Natural killer cell (primary cell): ENCODE measurements at regions not wholly inside any gene's neighbourhood (a gene's known extent, or its start where the extent isn't known, plus 50 kb on each side); places are given as distances from the start of the nearest gene placed in this dataset.
"Not testable (repeated sequence)": the region's sequence is repeated elsewhere in the genome, so short reads cannot be mapped to it uniquely, and the experiment has no call there.

ENCODE experiments used
- ATAC-seq, 3 donors: fragments of 150-1000 bp in 2 of 3; fragments of 200-7000 bp in 1 of 3; cut with Tn5 transposase; 1 replicate in 1 of 3; 2 replicates in 2 of 3; pipeline ENCODE4 v1.10.0; 2021; ENCODE audit warnings: mild to moderate bottlenecking in 2 of 3, moderate library complexity in 2 of 3
- DNase-seq, 2 donors: peaks; one replicate each; pipeline versions ENCODE4 v3.0.0 to v3.0.0-alpha.2; 2013 to 2021; ENCODE audit warnings: mixed read lengths in 1 of 2
- H3K27ac ChIP-seq: one replicate; pipeline ENCODE4 v1.5.1; 2013; ENCODE audit warnings: mild to moderate bottlenecking, low read length
- H3K27me3 ChIP-seq: one replicate; pipeline ENCODE4 v1.6.1; 2013; ENCODE audit warnings: low read length; ENCODE audit not compliant: control insufficient read depth, insufficient read depth
- H3K36me3 ChIP-seq: one replicate; pipeline ENCODE4 v1.6.1; 2013; ENCODE audit warnings: low read length; ENCODE audit not compliant: control insufficient read depth, insufficient read depth
- H3K4me1 ChIP-seq: one replicate; pipeline ENCODE4 v1.6.1; 2013; ENCODE audit warnings: low read length; ENCODE audit not compliant: control insufficient read depth, insufficient read depth
- H3K4me3 ChIP-seq: one replicate; pipeline ENCODE4 v1.5.1; 2013; ENCODE audit warnings: low read length
- H3K9me3 ChIP-seq: one replicate; pipeline ENCODE4 v1.6.1; 2013; ENCODE audit warnings: low read length; ENCODE audit not compliant: control insufficient read depth, insufficient read depth
- H3K27ac Mint-ChIP-seq, 2 donors: one replicate each; pipeline ENCODE4 v1.8.0; 2022; ENCODE audit warnings: mild to moderate bottlenecking in 2 of 2, mixed read lengths in 2 of 2, moderate library complexity in 1 of 2
- H3K27me3 Mint-ChIP-seq, 2 donors: one replicate each; pipeline ENCODE4 v1.8.0; 2022; ENCODE audit warnings: low read depth in 2 of 2, mixed read lengths in 2 of 2
- H3K36me3 Mint-ChIP-seq: one replicate; pipeline ENCODE4 v1.8.0; 2022; ENCODE audit warnings: mixed read lengths
- H3K4me1 Mint-ChIP-seq, 2 donors: one replicate each; pipeline ENCODE4 v1.8.0; 2022; ENCODE audit warnings: mixed read lengths in 2 of 2
- H3K4me3 Mint-ChIP-seq: one replicate; pipeline ENCODE4 v1.8.0; 2022; ENCODE audit warnings: mild to moderate bottlenecking, moderate library complexity, mixed read lengths
- H3K9me3 Mint-ChIP-seq, 2 donors: one replicate each; pipeline ENCODE4 v1.8.0; 2022; ENCODE audit warnings: mixed read lengths in 2 of 2
- WGBS: methylation state at CpG from one replicate; pipeline ENCODE4 v1.1.7; 2013; ENCODE audit warnings: missing lambda C conversion rate; ENCODE audit not compliant: insufficient coverage; 5-methylcytosine and 5-hydroxymethylcytosine counted together
- intact Hi-C: fragments of 100-400 bp; cut with micrococcal nuclease; formaldehyde crosslinking; loops from one replicate; pipeline ENCODE4 v1.14.2; 2022

DNA sequence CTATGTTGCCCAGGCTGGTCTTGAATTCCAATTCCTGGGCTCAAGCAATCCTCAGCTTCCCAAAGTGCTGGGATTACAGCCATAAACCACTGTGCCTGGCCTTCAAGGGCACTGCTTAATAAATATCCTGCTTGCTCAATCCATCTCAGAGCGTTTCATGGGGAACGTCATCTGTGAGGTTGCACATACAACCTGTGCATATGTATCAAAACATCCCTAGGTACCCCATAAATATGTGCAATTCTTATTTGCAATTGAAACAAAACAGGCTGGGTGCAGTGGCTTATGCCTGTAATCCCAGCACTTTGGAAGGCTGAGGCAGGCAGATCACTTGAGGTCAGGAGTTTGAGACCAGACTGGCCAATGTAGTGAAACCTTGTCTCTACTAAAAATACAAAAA is 133.8 kb upstream of the TRIM73 start:
- H3K27ac ChIP-seq, H3K9me3 Mint-ChIP-seq, H3K4me3 ChIP-seq, ATAC-seq, intact Hi-C loops, DNase-seq, H3K27ac Mint-ChIP-seq, H3K9me3 ChIP-seq, H3K27me3 Mint-ChIP-seq, H3K4me3 Mint-ChIP-seq, H3K36me3 ChIP-seq, H3K27me3 ChIP-seq, H3K4me1 Mint-ChIP-seq, H3K36me3 Mint-ChIP-seq, H3K4me1 ChIP-seq: not testable (repeated sequence)
- no CpG with 5 or more reads among the region's 2 CpGs for WGBS

DNA sequence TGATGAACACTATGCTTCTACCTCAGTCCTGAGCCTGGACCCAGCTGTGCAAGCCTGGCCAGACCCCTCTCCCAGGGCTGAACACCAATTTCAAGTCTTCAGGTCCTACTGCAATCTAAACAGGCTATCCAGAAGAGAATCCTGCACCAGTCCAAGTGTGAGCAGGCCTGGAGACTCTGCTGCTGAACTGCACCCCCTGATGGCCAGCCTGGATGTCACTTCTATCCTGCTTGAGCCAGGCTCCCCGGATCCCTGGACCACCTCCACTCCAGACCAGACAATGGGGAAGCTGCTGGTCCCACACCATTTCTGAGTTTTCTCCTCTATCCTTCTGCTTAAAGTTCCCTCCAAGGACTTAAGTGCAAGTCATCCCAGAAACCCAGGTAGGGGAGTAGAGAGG is 127.3 kb upstream of the TRIM73 start:
- H3K9me3 ChIP-seq, H3K4me3 ChIP-seq, intact Hi-C loops, H3K27ac Mint-ChIP-seq, H3K4me1 ChIP-seq, H3K27ac ChIP-seq, H3K27me3 Mint-ChIP-seq, H3K4me1 Mint-ChIP-seq, H3K36me3 ChIP-seq, DNase-seq, H3K9me3 Mint-ChIP-seq, H3K36me3 Mint-ChIP-seq, H3K4me3 Mint-ChIP-seq, H3K27me3 ChIP-seq, ATAC-seq: not testable (repeated sequence)
- no CpG with 5 or more reads among the region's 1 CpG for WGBS

DNA sequence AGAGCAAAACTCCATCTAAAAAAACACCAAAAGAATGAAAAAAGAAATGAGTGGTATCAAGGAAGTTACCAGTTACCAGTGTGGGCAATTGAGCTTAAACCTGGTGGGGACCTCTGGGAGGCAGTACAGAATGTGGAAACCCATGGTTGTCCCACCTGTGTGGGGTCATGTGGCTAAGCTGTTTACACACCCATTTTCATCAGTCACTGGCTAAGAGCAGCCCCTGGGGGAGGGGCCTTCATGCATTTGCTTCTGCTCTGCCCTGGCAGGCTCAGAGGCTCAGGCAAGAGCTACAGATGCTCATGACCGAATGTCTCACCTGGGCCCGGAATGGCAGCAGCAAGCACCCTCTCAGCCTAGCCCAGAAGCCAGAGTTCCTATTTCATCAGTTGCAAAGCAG is 126.3 kb upstream of the TRIM73 start:
- intact Hi-C loops, H3K36me3 ChIP-seq, H3K27me3 Mint-ChIP-seq, H3K9me3 ChIP-seq, H3K4me1 ChIP-seq, H3K9me3 Mint-ChIP-seq, H3K27ac Mint-ChIP-seq, DNase-seq, H3K4me1 Mint-ChIP-seq, ATAC-seq, H3K27ac ChIP-seq, H3K27me3 ChIP-seq, H3K4me3 Mint-ChIP-seq, H3K36me3 Mint-ChIP-seq, H3K4me3 ChIP-seq: not testable (repeated sequence)
- no CpG with 5 or more reads among the region's 2 CpGs for WGBS

DNA sequence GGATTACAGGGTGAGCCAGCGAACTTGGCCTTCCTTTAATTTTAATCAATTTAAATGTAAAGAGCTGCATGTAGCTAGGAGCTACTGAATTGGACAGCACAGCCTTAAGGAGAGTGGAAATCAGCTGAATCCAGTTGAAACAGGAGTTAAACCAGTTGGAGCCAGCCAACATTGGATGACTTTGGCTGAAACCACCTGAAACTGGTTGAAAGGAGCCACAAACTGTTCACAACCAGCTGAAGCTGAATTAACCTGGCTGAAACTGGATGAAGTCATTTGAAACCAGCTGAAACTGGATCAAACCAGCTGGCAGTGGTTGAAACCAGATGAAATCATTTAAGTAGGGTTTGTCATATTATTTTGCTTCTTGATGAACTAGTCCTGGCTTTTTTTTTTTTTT is 121.3 kb upstream of the TRIM73 start:
- WGBS, result no CpG with 5 or more reads among the region's 1 CpG
- H3K36me3 ChIP-seq, H3K9me3 ChIP-seq, H3K27me3 Mint-ChIP-seq, ATAC-seq, H3K27ac Mint-ChIP-seq, H3K36me3 Mint-ChIP-seq, H3K4me3 ChIP-seq, H3K27me3 ChIP-seq, intact Hi-C loops, DNase-seq, H3K4me1 ChIP-seq, H3K9me3 Mint-ChIP-seq, H3K4me1 Mint-ChIP-seq, H3K27ac ChIP-seq, H3K4me3 Mint-ChIP-seq: not testable (repeated sequence)
